ENCODE measurements at regions not wholly inside any gene's neighbourhood (a gene's known extent, or its start where the extent isn't known, plus 50 kb on each side); places are given as distances from the start of the nearest gene placed in this dataset.

DNA sequence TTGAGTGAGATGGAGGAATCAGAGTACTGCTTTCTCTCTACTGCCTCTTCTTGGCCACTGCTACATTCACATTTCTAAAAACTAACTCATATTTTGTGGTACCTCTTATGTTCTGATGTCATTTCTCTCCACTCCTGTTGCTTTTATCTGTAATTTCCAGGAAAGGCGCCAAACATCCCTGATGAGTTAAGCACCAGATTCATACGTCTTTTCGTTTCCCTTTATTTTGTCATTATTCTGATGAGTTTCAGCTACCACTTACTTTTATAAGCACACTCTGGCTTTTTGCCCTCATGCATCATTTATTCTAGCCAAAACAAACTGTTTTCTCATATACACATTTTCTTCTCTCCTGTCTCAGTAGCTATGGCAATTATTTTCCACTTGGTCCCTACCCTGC is 680.0 kb downstream of the RNF144B start:
- TF ChIP-seq, protein P1, sequence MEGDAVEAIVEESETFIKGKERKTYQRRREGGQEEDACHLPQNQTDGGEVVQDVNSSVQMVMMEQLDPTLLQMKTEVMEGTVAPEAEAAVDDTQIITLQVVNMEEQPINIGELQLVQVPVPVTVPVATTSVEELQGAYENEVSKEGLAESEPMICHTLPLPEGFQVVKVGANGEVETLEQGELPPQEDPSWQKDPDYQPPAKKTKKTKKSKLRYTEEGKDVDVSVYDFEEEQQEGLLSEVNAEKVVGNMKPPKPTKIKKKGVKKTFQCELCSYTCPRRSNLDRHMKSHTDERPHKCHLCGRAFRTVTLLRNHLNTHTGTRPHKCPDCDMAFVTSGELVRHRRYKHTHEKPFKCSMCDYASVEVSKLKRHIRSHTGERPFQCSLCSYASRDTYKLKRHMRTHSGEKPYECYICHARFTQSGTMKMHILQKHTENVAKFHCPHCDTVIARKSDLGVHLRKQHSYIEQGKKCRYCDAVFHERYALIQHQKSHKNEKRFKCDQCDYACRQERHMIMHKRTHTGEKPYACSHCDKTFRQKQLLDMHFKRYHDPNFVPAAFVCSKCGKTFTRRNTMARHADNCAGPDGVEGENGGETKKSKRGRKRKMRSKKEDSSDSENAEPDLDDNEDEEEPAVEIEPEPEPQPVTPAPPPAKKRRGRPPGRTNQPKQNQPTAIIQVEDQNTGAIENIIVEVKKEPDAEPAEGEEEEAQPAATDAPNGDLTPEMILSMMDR (IDR thresholded peaks at IDR 0.05; ENCODE audit: low read depth, low read length), result no peak
- DNase-seq (ENCODE audit: low read depth in 2 of 2), result no peak
- no peak overlapping the region for H3K4me3 ChIP-seq (replicated peaks in 1 of 2; ENCODE audit: low read depth in 2 of 2, low read length in 2 of 2)

DNA sequence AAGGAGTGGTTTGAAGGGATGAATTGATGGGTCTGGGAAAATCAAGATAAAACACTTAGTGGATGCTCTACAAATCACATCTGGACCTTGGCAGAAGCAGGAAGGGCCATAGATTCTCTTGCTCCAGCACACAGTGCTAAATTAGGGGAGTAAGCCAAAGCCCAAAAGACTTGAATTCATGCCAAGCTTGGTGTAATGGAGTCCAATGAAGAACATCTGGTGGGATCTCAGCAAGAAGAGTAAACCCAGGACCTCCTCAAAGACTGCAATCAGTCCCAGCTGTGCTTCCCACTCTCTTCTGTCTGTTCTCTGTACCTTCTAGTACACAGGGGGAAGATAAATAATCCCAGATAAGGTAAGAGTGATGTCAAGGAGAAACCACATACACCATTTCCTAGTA is 683.4 kb downstream of the RNF144B start:
- no peak for DNase-seq (ENCODE audit: low read depth in 2 of 2)
- H3K4me3 ChIP-seq (replicated peaks in 1 of 2; ENCODE audit: low read depth in 2 of 2, low read length in 2 of 2), result no peak overlapping the region
- TF ChIP-seq, protein P1 (IDR thresholded peaks at IDR 0.05; ENCODE audit: low read depth, low read length), result no peak

DNA sequence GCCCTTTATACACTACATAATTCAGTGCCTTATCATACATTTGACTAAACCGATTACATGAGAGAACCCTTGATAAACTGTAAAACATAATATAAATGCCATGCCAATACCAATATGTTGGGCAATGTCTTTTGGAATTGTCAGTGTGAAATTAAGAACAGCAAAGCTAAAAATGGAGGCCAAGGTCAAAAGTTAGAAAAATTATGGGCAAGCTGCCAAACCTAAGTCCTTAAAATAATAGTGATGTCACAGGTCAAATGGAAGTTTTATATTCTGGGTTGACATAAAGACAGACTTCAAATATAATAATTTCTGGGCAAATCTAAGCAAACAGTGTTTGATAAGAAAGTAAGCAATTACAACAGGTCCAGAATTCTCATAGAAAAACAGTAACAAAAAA is 696.7 kb downstream of the RNF144B start:
- no peak overlapping the region for H3K4me3 ChIP-seq (replicated peaks in 1 of 2; ENCODE audit: low read depth in 2 of 2, low read length in 2 of 2)
- DNase-seq (ENCODE audit: low read depth in 2 of 2), result no peak
- TF ChIP-seq, protein P1 (IDR thresholded peaks at IDR 0.05; ENCODE audit: low read depth, low read length), result no peak

DNA sequence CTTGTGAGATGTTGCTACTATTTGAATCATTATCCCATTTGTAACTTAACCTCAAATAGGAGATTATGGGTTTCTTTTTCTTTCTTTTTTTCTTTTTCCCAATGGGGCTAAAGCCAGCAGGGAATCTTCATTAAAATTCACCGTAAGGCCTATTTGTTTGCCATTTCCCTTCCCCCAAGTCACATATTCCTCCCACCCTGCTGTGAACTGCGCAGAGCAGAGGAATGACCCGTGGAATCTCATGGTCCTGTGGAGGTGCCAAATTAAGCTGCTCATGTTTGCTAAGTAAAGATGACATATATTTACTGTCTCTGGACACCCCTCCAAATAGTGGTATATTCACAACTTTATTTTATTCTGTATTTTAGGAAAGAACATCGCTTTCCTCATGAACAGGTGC is 699.3 kb downstream of the RNF144B start:
- H3K4me3 ChIP-seq (replicated peaks in 1 of 2; ENCODE audit: low read depth in 2 of 2, low read length in 2 of 2), result no peak overlapping the region
- TF ChIP-seq, protein P1 (IDR thresholded peaks at IDR 0.05; ENCODE audit: low read depth, low read length), result no peak
- no peak for DNase-seq (ENCODE audit: low read depth in 2 of 2)

DNA sequence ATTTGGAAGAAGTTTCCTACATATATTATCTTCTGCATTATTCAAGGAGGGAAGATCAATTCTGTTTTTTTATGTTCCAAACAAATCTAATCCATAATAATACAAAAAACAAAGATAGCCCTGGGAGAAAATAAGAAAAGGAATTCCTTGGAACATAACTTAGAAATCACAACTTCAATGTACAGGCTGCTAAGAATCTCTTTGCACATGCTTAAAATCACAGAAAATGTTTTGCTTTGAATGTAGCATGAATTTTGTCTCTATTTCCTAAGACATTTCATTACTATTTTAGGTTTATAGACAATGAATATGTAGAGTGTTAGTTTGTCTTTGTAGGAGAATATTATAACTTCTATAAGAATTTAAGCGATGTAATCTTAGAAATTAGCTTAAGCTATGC is 700.1 kb downstream of the RNF144B start:
- TF ChIP-seq, protein P1 (IDR thresholded peaks at IDR 0.05; ENCODE audit: low read depth, low read length), result no peak

DNA sequence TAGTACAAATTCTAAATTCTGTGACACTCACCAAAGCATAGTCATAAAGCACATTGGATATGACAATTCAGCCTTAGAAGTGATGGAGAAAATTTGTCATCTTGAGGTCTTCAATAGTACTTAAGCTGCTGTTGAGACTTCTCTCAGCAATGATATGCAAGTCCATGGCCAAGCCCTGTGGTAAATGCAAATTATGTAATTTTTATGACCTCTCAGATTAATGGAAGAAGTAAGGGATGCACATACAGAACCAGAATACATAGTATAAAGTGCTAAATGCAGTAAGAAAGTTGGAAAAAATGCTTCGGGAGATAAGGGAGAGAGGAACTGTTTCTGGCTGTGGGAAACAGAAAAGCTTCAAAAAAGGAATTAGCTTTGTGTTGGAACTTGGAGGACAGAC is 700.7 kb downstream of the RNF144B start:
- TF ChIP-seq, protein P1 (IDR thresholded peaks at IDR 0.05; ENCODE audit: low read depth, low read length), result no peak
- no peak for DNase-seq (ENCODE audit: low read depth in 2 of 2)

More for the DNA sequence above, 700.1 kb downstream of the RNF144B start:
- H3K4me3 ChIP-seq (replicated peaks in 1 of 2; ENCODE audit: low read depth in 2 of 2, low read length in 2 of 2), result no peak overlapping the region
- DNase-seq (ENCODE audit: low read depth in 2 of 2), result no peak

DNA sequence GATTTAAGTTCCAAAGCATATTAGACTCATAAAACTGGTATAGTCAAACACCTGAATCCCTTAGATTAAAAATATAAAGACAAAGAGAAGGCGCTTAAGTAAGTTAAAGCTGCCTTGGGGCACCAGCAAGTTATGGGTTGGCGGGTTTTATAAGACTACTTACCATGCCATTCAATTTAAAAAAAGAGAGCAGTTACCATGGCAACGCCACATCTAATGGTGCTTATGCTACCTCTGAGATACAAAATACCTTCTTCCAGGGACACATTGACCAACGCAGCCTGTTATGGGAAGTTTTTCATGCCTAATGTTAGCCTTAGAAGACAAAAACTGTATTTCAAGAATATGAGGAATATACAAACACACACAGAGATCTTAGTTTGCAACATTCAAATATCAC is 713.6 kb downstream of the RNF144B start:
- DNase-seq (ENCODE audit: low read depth in 2 of 2), result no peak
- H3K4me3 ChIP-seq (replicated peaks in 1 of 2; ENCODE audit: low read depth in 2 of 2, low read length in 2 of 2), result no peak overlapping the region
- TF ChIP-seq, protein P1 (IDR thresholded peaks at IDR 0.05; ENCODE audit: low read depth, low read length), result no peak

More for the DNA sequence above, 700.7 kb downstream of the RNF144B start:
- no peak overlapping the region for H3K4me3 ChIP-seq (replicated peaks in 1 of 2; ENCODE audit: low read depth in 2 of 2, low read length in 2 of 2)

Measured in cardiac fibroblast (primary cell).